Caco-2 (cell line): ENCODE measurements at regions not wholly inside any gene's neighbourhood (a gene's known extent, or its start where the extent isn't known, plus 50 kb on each side); places are given as distances from the start of the nearest gene placed in this dataset.

ENCODE experiments used
- BruUV-seq: library from RNA; stranded (reverse); fragments of 400-500 nt; replicated peaks from 2 replicates; lab custom pipeline; 2021; lab: Mats Ljungman, UMichigan
- CTCF ChIA-PET: fragments of 300-600 bp; sonication (Branson Sonifier 250); formaldehyde crosslinking; loops from one replicate; lab custom pipeline; 2022; ENCODE audit warnings: antibody characterized with exemption; lab: Charles Lee
- POLR2A ChIA-PET: fragments of 300-600 bp; sonication (Branson Sonifier 250); formaldehyde crosslinking; loops from one replicate; lab custom pipeline; 2022; ENCODE audit warnings: antibody characterized with exemption; lab: Charles Lee
- DNase-seq, 2 experiments: peaks; one replicate each; pipeline versions ENCODE4 v3.0.0 to v3.0.0-alpha.2; 2020 to 2022
- H3K27me3 ChIP-seq: replicated peaks from 2 replicates; pipeline ENCODE4 v1.6.0; 2011; ENCODE audit warnings: low read length; ENCODE audit not compliant: control insufficient read depth, insufficient read depth
- H3K36me3 ChIP-seq: 2 replicates; pipeline ENCODE4 v1.5.1; 2011; ENCODE audit warnings: low read length; ENCODE audit not compliant: control insufficient read depth, insufficient read depth
- H3K4me1 ChIP-seq: fragments of 250-450 bp; sonication (Bioruptor Pico); 2 replicates; pipeline ENCODE4 v1.5.1; 2020; ENCODE audit warnings: mild to moderate bottlenecking
- H3K4me3 ChIP-seq: 2 replicates; pipeline ENCODE4 v1.5.1; 2011; ENCODE audit warnings: low read depth, mild to moderate bottlenecking, control low read depth, low read length
- H3K9me3 ChIP-seq: fragments of 250-450 bp; sonication (Bioruptor Pico); 2 replicates; pipeline ENCODE4 v1.5.1; 2020; ENCODE audit warnings: mild to moderate bottlenecking, moderate library complexity
- H3K27ac Mint-ChIP-seq: one replicate; pipeline ENCODE4 v1.8.0; 2022; ENCODE audit warnings: mixed read lengths; ENCODE audit not compliant: unreplicated experiment
- H3K27me3 Mint-ChIP-seq: one replicate; pipeline ENCODE4 v1.8.0; 2022; ENCODE audit warnings: mixed read lengths; ENCODE audit not compliant: insufficient read depth, unreplicated experiment
- H3K36me3 Mint-ChIP-seq: one replicate; pipeline ENCODE4 v1.8.0; 2022; ENCODE audit warnings: mild to moderate bottlenecking, mixed read lengths; ENCODE audit not compliant: insufficient read depth, unreplicated experiment
- H3K4me1 Mint-ChIP-seq: one replicate; pipeline ENCODE4 v1.8.0; 2022; ENCODE audit warnings: low read depth, mixed read lengths; ENCODE audit not compliant: unreplicated experiment
- H3K4me3 Mint-ChIP-seq: one replicate; pipeline ENCODE4 v1.8.0; 2022; ENCODE audit warnings: mild to moderate bottlenecking, moderate library complexity, mixed read lengths; ENCODE audit not compliant: unreplicated experiment
- H3K9me3 Mint-ChIP-seq: one replicate; pipeline ENCODE4 v1.8.0; 2022; ENCODE audit warnings: mixed read lengths; ENCODE audit not compliant: unreplicated experiment
- intact Hi-C: fragments of 100-400 bp; cut with micrococcal nuclease; formaldehyde crosslinking; loops from one replicate; pipeline ENCODE4 v1.10.0; 2022; ENCODE audit not compliant: unreplicated experiment
- TF ChIP-seq, protein P1 (sequence below), 2 experiments: fragments of 200-600 bp in 1 of 2; IDR thresholded peaks; 1 replicate in 1 of 2; 2 replicates in 1 of 2; pipeline versions ENCODE4 v1.5.1 to v1.8.0; 2011 to 2022; ENCODE audit warnings: antibody characterized with exemption in 1 of 2, control low read depth in 1 of 2, inconsistent platforms in 1 of 2, low read depth in 1 of 2, low read length in 1 of 2, mild to moderate bottlenecking in 1 of 2, moderate library complexity in 1 of 2; ENCODE audit not compliant: insufficient read depth in 1 of 2, severe bottlenecking in 1 of 2, unreplicated experiment in 1 of 2

DNA sequence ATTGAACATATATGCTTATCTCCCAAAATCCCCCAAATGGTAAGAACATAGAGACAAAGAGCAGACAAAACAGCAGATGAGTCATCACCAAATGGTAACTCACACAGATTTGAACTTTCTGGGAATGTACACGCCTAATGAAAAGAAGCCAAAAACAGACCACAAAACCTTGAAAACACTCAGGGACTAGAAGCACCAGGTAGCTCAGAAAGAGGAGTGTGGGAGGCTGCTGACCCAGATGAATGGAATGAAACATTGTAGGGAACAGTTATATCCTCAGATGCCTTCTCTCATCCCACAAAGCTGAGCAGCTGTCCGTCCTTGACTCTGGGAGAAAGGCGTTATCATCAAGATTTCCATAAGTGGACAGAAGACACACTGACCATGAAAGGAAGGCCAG lies 307.0 kb upstream of the USP25 start:
- Histone ChIP-seq H3K36me3 (no peaks in the 10 kb centered on the region), H3K4me3 (no peak overlapping the region), H3K27me3 (no peaks in the 10 kb centered on the region), H3K4me1 (no peaks in the 10 kb centered on the region), H3K9me3 (no peaks in the 10 kb centered on the region)
- H3K9me3 Mint-ChIP-seq = peaks cover 8% of the 10 kb centered on the region
- DNase-seq = no peak
- no peak overlapping the region for H3K4me3 Mint-ChIP-seq
- no peaks in the 10 kb centered on the region for H3K27me3 Mint-ChIP-seq
- TF ChIP-seq, protein P1, sequence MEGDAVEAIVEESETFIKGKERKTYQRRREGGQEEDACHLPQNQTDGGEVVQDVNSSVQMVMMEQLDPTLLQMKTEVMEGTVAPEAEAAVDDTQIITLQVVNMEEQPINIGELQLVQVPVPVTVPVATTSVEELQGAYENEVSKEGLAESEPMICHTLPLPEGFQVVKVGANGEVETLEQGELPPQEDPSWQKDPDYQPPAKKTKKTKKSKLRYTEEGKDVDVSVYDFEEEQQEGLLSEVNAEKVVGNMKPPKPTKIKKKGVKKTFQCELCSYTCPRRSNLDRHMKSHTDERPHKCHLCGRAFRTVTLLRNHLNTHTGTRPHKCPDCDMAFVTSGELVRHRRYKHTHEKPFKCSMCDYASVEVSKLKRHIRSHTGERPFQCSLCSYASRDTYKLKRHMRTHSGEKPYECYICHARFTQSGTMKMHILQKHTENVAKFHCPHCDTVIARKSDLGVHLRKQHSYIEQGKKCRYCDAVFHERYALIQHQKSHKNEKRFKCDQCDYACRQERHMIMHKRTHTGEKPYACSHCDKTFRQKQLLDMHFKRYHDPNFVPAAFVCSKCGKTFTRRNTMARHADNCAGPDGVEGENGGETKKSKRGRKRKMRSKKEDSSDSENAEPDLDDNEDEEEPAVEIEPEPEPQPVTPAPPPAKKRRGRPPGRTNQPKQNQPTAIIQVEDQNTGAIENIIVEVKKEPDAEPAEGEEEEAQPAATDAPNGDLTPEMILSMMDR (IDR thresholded peaks at IDR 0.05; ENCODE audit: insufficient read depth in 1 of 2, low read depth in 1 of 2, low read length in 1 of 2, severe bottlenecking in 1 of 2, unreplicated experiment in 1 of 2) = no peak
- no peaks in the 10 kb centered on the region for H3K36me3 Mint-ChIP-seq
- BruUV-seq = no TSS peak
- intact Hi-C loops = no loop called here
- ChIA-PET CTCF (no interaction called here), POLR2A (no interaction called here)
- no peak overlapping the region for H3K27ac Mint-ChIP-seq
- H3K4me1 Mint-ChIP-seq = no peaks in the 10 kb centered on the region

DNA sequence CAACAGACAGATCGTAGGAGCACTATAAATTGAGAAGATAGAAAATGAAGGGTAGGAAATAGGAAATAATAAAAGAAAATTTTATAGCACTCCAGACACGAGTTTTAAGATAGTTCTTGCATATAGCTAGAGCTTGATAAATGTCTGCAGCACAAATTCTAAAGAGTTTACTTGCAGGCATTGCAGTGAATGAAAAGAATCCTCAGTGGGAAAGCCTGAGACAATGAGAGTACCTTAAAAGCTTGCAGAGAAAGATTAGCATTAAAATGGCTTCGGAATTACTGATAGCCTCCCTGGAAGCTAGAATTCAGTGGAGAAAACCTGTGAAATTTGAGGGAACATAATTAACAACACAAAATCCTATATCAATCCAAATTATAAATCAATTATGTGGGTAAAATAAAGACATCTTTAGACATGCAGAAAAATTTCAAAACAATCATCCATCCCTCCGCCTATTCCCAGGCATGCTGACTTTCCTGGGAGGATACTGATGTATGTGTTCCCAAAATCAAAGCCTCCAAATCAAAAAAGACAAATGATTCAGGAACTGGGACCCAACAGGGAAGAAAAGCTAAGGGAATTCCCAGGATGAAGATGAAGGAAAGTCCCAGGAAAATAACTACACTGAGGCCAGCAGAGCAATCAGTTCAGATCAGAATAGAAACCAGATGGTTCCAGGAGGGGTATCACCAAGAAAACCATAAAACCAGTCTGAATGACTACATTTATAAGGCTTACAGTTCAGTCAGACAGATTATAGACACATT lies 305.9 kb upstream of the USP25 start:
- Mint-ChIP-seq H3K27me3 (no peaks in the 10 kb centered on the region), H3K36me3 (no peaks in the 10 kb centered on the region), H3K4me1 (no peaks in the 10 kb centered on the region), H3K27ac (no peak overlapping the region), H3K4me3 (no peak overlapping the region), H3K9me3 (peaks cover 3% of the 10 kb centered on the region)
- TF ChIP-seq, protein P1 (IDR thresholded peaks at IDR 0.05; ENCODE audit: insufficient read depth in 1 of 2, low read depth in 1 of 2, low read length in 1 of 2, severe bottlenecking in 1 of 2, unreplicated experiment in 1 of 2) = no peak
- ChIA-PET POLR2A (no interaction called here), CTCF (no interaction called here)
- H3K27me3 ChIP-seq = no peaks in the 10 kb centered on the region
- H3K9me3 ChIP-seq = no peaks in the 10 kb centered on the region
- BruUV-seq = no TSS peak
- no peaks in the 10 kb centered on the region for H3K4me1 ChIP-seq
- no peak for DNase-seq
- H3K4me3 ChIP-seq = no peak overlapping the region
- no peaks in the 10 kb centered on the region for H3K36me3 ChIP-seq
- intact Hi-C loops = no loop called here

DNA sequence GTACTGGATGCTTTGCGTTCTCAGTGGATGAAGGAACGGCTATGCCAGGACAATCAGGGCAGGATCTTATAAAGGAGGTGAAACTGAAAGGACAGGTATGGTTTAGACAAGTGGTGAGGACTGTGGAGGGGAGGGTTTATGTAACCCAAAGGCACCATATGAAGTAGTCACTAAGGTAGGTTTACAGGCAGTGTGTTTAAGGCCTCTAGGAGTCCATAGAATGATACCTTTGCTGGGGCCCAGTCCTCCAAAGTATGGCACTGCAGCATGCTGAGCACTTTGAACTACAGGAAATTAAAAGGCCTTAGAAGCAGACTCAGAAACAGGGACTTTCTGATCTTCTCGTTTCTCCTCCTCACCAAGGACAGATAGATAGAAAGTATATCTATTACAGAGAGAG lies 304.7 kb upstream of the USP25 start:
- intact Hi-C loops = no loop called here

More for the DNA sequence above, 304.7 kb upstream of the USP25 start:
- POLR2A ChIA-PET = no interaction called here
- Mint-ChIP-seq H3K4me3 (no peak overlapping the region), H3K9me3 (no peaks in the 10 kb centered on the region), H3K27ac (no peak overlapping the region), H3K36me3 (no peaks in the 10 kb centered on the region), H3K4me1 (no peaks in the 10 kb centered on the region), H3K27me3 (no peaks in the 10 kb centered on the region)
- Histone ChIP-seq H3K27me3 (no peaks in the 10 kb centered on the region), H3K4me1 (no peaks in the 10 kb centered on the region), H3K36me3 (no peaks in the 10 kb centered on the region), H3K9me3 (no peaks in the 10 kb centered on the region), H3K4me3 (no peak overlapping the region)
- no TSS peak for BruUV-seq
- DNase-seq = no peak
- CTCF ChIA-PET = no interaction called here
- TF ChIP-seq, protein P1 (IDR thresholded peaks at IDR 0.05; ENCODE audit: insufficient read depth in 1 of 2, low read depth in 1 of 2, low read length in 1 of 2, severe bottlenecking in 1 of 2, unreplicated experiment in 1 of 2) = no peak
